ENCODE measurements at regions not wholly inside any gene's neighbourhood (a gene's known extent, or its start where the extent isn't known, plus 50 kb on each side); places are given as distances from the start of the nearest gene placed in this dataset.
A peak's percentile ranks its signal among the peaks of the same experiment; 100 is the strongest.

DNA sequence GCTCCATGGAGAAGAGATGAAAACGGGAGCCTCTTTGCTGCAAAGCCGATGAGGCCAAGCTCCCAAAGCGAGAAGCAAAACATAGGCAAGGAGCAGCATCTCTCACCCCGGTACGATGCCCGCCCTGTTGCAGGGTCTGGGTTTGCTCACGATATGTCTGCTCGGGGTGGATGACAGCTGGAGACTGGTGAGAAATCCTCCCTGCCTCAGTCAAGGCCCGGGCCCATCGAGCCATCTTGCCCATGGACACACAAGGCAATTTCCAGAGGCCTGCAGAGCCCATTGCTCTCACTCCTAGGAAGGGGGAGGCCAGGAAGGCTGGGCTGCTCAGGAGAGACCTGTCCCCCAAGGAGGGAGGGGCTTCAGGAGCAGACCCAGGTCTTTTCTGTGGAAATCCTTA lies 391.7 kb upstream of the SHH start:
- TF ChIP-seq, protein P1, sequence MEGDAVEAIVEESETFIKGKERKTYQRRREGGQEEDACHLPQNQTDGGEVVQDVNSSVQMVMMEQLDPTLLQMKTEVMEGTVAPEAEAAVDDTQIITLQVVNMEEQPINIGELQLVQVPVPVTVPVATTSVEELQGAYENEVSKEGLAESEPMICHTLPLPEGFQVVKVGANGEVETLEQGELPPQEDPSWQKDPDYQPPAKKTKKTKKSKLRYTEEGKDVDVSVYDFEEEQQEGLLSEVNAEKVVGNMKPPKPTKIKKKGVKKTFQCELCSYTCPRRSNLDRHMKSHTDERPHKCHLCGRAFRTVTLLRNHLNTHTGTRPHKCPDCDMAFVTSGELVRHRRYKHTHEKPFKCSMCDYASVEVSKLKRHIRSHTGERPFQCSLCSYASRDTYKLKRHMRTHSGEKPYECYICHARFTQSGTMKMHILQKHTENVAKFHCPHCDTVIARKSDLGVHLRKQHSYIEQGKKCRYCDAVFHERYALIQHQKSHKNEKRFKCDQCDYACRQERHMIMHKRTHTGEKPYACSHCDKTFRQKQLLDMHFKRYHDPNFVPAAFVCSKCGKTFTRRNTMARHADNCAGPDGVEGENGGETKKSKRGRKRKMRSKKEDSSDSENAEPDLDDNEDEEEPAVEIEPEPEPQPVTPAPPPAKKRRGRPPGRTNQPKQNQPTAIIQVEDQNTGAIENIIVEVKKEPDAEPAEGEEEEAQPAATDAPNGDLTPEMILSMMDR (IDR thresholded peaks at IDR 0.05; ENCODE audit: poor library complexity, severe bottlenecking) = no peak
- peaks cover 2% of the 10 kb centered on the region for H3K9me3 ChIP-seq (ENCODE audit: severe bottlenecking)
- no peak for DNase-seq (ENCODE audit: low spot score)
- peaks cover 4% of the 10 kb centered on the region for H3K27me3 ChIP-seq (ENCODE audit: insufficient read depth, poor library complexity, severe bottlenecking)
- H3K4me3 ChIP-seq (ENCODE audit: severe bottlenecking) = no peak overlapping the region
- H3K4me1 ChIP-seq (ENCODE audit: insufficient read depth, poor library complexity, severe bottlenecking) = no peaks in the 10 kb centered on the region
- H3K36me3 ChIP-seq (ENCODE audit: low read depth) = no peaks in the 10 kb centered on the region
- ATAC-seq (ENCODE audit: low read depth) = no peak
- H3K27ac ChIP-seq (ENCODE audit: poor library complexity, severe bottlenecking) = no peak overlapping the region

DNA sequence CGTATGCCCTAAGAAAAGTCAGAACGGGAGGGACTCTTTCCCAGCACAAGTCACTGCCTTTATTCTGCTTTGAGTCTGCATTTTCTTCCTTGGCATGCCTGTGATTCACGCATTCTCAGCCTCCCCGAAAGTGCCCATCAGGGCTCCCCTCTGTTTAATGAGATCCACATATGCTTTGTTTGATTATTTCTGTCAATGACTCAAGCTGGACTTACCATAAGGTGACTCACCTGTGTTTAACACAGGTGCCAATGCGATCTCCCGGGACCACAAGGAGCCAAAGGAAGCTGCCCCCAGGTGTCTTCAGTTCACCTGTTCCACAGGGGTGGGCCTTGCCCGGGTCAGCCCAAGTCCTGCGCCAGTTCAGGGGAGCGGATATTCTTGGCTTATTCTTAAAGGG lies 386.0 kb upstream of the SHH start:
- DNase-seq (ENCODE audit: low spot score) (no peak), ATAC-seq (ENCODE audit: low read depth) (peak; percentile 73)
- H3K27me3 ChIP-seq (ENCODE audit: insufficient read depth, poor library complexity, severe bottlenecking) = peaks cover 4% of the 10 kb centered on the region
- TF ChIP-seq, protein P1 (IDR thresholded peaks at IDR 0.05; ENCODE audit: poor library complexity, severe bottlenecking) = no peak
- no peaks in the 10 kb centered on the region for H3K36me3 ChIP-seq (ENCODE audit: low read depth)
- peaks cover 2% of the 10 kb centered on the region for H3K9me3 ChIP-seq (ENCODE audit: severe bottlenecking)
- no peak overlapping the region for H3K27ac ChIP-seq (ENCODE audit: poor library complexity, severe bottlenecking)
- no peak overlapping the region for H3K4me3 ChIP-seq (ENCODE audit: severe bottlenecking)
- H3K4me1 ChIP-seq (ENCODE audit: insufficient read depth, poor library complexity, severe bottlenecking) = no peaks in the 10 kb centered on the region

DNA sequence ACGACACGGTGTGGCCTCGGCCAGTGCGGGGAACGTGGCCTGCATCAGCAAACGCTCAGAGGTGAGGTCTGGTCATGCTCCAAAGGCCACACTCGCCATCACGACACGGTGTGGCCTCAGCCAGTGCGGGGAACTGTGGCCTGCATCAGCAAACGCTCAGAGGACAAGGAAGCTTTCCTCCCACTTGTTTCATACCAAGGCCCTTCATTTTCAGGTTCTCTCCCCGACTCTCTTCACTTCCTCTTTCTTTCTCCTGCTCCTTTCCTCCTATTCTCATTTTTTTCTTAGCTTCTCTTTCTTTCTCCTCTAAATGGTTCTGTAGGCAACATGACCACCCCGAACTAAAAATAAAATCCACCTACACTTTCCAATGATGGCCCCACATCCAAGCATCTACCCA lies 384.4 kb upstream of the SHH start:
- Histone ChIP-seq H3K4me3 (ENCODE audit: severe bottlenecking) (no peak overlapping the region), H3K36me3 (ENCODE audit: low read depth) (no peaks in the 10 kb centered on the region), H3K9me3 (ENCODE audit: severe bottlenecking) (peaks cover 3% of the 10 kb centered on the region), H3K27ac (ENCODE audit: poor library complexity, severe bottlenecking) (no peak overlapping the region), H3K27me3 (ENCODE audit: insufficient read depth, poor library complexity, severe bottlenecking) (peaks cover 4% of the 10 kb centered on the region), H3K4me1 (ENCODE audit: insufficient read depth, poor library complexity, severe bottlenecking) (no peaks in the 10 kb centered on the region)
- ATAC-seq (ENCODE audit: low read depth) (no peak), DNase-seq (ENCODE audit: low spot score) (no peak)
- TF ChIP-seq, protein P1 (IDR thresholded peaks at IDR 0.05; ENCODE audit: poor library complexity, severe bottlenecking) = no peak

DNA sequence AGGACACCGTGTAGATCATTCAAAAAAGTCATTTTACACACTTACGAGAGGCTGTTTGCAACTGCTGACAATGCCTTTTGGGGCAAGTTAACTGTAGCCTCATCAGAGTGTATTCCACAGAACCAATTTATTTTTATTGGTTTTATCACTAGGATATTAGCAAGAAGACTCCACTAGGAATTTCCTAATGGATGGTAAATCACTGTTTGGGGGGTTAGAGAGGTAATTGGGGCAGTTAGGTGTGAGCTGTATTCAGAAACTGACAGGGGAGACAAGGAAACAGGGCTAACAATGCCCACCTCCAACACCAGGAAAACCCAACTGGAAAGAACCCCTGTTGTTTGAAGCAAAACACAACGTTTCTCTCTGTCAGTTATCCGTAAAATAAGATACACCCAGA lies 383.0 kb upstream of the SHH start:
- peaks cover 3% of the 10 kb centered on the region for H3K9me3 ChIP-seq (ENCODE audit: severe bottlenecking)
- DNase-seq (ENCODE audit: low spot score) (no peak), ATAC-seq (ENCODE audit: low read depth) (no peak)

DNA sequence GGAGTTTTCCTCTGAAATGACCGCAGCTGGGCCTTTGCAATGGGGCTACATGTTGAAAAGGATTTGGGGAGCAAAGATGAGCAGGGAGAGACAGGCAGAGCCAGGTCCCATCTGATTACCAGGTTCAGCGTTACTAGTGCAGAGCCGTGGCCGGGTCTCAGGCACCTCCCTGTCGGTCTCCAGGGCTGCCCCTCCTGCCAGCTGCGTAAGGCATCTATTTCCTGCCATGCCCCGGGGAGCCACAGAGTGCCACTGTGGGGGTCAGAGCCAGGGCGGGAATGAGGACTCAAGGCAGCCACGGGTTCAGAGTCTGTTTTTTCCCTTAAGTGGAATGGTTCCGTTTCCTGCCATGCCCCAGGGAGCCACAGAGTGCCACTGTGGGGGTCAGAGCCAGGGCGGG lies 382.6 kb upstream of the SHH start:
- Histone ChIP-seq H3K27me3 (ENCODE audit: insufficient read depth, poor library complexity, severe bottlenecking) (no peaks in the 10 kb centered on the region), H3K4me1 (ENCODE audit: insufficient read depth, poor library complexity, severe bottlenecking) (no peaks in the 10 kb centered on the region), H3K4me3 (ENCODE audit: severe bottlenecking) (no peak overlapping the region), H3K9me3 (ENCODE audit: severe bottlenecking) (peaks cover 3% of the 10 kb centered on the region), H3K27ac (ENCODE audit: poor library complexity, severe bottlenecking) (no peak overlapping the region), H3K36me3 (ENCODE audit: low read depth) (no peaks in the 10 kb centered on the region)
- DNase-seq (ENCODE audit: low spot score) = no peak
- no peak for ATAC-seq (ENCODE audit: low read depth)
- TF ChIP-seq, protein P1 (IDR thresholded peaks at IDR 0.05; ENCODE audit: poor library complexity, severe bottlenecking) = no peak

More for the DNA sequence above, 383.0 kb upstream of the SHH start:
- Histone ChIP-seq H3K4me3 (ENCODE audit: severe bottlenecking) (no peak overlapping the region), H3K27me3 (ENCODE audit: insufficient read depth, poor library complexity, severe bottlenecking) (no peaks in the 10 kb centered on the region), H3K27ac (ENCODE audit: poor library complexity, severe bottlenecking) (no peak overlapping the region), H3K36me3 (ENCODE audit: low read depth) (no peaks in the 10 kb centered on the region), H3K4me1 (ENCODE audit: insufficient read depth, poor library complexity, severe bottlenecking) (no peaks in the 10 kb centered on the region)
- TF ChIP-seq, protein P1 (IDR thresholded peaks at IDR 0.05; ENCODE audit: poor library complexity, severe bottlenecking) = no peak

Data from RWPE2 (cell line).